Stimulated activated CD4-positive, alpha-beta T cell treated with anti-CD3 and anti-CD28 coated beads, Interleukin-2, amount 100 ng/mL, for 48 hours (primary cell): ENCODE measurements at regions not wholly inside any gene's neighbourhood (a gene's known extent, or its start where the extent isn't known, plus 50 kb on each side); places are given as distances from the start of the nearest gene placed in this dataset.

Source experiments
- DNase-seq, 2 donors: peaks; one replicate each; pipeline ENCODE4 v3.0.0-alpha.2; 2020

DNA sequence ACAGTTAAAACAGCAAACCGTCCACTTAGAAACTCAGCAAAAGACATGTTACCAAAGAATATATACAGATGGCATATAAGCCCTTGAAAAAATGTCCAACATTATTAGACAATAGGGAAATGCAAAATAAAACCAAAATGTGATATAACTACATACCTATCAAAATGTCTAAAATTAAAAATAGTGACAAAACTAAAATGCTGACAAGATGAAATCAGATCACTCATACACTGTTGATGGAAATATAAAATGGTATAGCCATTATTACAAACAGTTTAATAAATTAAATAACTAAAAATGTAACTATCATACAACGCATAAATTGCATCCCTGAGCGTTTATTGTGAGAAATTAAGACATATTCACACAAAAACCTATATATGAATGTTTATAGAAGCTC, 939.7 kb upstream of the ZWINT start:
- no peak for DNase-seq

DNA sequence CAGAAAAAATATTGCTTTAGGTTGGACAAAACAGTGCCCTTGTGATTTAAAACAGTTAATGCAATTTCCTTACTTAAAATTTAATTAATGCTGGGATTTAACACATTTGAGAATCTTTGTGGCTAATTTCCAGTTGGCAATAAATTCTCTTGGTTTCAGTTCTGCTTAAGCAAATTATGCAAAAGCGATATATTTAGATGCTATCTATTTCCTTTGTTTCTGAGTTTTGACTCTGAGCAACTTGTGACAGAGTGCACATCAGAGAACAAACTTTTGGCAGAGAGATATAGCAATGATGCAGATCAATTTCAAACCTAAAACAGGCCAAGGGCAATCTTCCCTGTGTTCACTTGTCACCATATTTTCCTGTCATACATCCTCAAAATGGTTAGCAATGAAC, 933.6 kb upstream of the ZWINT start:
- DNase-seq = no peak

DNA sequence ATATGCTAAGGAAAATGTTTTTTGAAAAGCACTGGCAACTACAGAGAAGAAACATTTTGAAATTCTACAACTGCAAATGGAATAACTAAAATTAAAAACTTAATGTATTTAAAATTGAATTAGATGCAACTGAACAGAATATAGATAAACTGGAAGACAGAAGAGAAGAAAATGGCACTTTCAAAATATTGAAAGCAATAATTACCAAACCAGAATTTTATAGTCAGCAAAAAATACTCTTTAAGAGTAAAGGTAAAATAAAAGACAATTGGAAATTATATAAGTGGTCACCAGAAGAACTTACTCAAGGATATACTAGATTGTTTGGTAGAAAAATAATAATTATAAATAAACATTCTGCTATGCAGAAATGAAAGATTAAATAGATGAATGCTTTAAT, 927.7 kb upstream of the ZWINT start:
- no peak for DNase-seq

DNA sequence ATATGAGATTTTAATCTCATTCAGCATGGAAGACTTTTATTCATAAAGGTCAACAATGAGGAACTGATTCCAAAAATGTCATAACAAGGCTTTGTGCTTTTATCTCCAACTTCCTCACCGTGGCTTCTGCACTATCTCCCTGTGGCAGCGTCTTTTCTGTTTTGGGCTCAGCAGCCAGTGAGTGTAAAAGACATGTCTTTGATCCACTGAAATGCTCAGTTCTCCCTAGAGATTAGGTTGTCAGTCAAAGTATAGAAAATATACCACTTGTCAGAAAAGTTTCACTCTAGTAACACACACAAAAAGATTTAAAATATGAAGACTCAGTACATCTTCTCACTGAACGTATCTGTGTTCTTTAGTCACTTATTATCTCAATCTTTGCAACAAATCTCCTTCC, 901.8 kb upstream of the ZWINT start:
- no peak for DNase-seq

DNA sequence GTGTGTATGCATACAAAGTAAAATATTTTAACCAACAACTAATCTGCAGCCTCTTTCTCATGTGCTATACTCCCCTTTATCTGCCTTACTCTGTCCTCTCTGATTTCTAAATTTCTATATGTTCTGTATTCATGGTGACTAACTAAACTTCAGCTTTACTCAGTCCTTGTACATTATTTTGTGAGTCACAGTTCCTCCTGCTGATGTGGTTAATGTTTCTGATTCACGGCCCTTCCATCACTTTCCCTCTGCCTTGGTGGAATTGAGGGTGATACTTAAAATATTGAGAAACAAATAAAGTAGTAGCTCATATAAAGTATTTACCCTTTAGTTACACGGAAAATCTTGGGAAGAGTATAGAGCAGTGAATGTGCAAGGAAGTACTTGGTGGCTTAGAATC, 899.1 kb upstream of the ZWINT start:
- DNase-seq = no peak

DNA sequence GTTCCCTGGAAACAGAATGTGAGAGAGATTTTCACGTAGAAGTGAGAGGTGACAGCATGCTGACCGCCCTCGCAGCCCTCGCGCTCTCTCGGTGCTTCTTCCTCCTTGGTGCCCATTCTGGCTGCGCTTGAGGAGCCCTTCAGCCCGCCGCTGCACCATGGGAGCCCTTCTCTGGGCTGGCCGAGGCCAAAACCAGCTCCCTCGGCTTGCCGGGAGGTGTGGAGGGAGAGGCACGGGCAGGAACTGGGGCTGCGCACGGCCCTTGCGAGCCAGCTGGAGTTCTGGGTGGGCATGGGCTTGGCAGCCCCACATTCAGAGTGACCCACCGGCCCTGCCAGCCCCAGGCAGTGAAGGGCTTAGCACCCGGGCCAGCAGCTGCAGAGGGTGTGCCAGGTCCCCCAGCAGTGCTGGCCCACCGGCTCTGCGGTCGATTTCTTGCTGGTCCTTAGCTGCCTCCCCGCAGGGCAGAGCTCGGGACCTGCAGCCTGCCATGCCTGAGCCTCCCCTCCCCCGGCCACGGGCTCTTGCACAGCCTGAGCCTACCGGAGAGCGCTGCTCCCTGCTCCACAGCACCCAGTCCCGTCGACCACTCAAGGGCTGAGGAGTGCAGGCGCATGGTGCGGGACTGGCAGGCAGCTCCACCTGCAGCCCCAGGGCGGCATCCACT, 888.7 kb upstream of the ZWINT start:
- no peak for DNase-seq

DNA sequence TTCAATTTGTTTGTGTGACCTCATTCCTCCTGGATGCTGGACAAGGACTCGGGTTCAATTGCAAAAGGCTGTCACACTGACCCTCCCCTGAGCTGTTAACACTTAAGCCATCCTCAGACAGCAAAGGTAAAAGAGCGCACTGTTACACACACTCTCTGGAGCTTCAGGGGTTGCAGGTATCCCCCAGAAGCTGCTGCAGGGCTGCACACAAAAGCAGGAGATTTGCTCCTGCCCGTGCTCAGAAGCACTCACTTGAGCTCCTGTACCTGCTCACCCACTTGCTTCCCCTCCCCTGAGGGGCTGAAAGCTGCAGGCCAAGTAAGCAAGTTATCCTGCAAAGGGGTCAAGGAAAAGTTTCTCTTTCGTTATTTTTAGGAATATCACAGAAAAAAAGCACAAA, 886.2 kb upstream of the ZWINT start:
- DNase-seq = no peak

DNA sequence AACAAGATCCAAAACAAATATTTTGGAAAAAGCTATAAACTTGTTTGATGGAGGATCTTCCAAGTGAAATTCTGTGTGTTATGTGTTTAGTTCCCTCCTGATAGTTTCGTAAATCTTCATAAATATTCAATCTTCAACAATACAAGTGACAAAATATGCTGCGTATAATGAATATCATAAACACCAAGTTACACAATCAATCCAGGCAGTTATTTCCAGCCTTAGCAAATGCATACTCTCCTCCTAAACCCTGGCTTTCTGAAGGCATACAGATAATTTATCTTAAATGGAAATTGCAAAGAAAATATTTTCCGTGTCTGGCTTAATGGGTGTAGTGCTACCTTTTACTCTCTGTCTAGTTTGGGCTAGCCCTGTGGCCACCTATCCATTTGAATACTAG, 864.9 kb upstream of the ZWINT start:
- no peak for DNase-seq

DNA sequence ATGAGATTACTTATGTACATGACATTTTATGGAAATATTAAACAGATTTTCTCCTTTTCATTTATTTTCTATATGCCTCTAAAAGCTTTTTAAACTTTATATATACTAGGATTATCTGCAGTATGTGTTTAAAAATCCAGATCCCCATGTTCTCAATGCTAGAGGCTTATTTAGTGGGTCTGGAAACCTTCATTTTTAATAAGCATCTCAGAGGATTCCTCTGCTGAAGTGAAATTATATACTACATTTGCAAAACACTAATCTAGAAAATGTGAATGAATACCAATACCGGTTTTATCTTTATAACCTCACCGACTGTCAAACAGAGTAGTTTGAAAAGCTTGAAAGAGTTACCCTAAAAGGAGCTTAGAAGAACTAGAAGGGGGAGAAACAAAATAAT, 863.8 kb upstream of the ZWINT start:
- no peak for DNase-seq

DNA sequence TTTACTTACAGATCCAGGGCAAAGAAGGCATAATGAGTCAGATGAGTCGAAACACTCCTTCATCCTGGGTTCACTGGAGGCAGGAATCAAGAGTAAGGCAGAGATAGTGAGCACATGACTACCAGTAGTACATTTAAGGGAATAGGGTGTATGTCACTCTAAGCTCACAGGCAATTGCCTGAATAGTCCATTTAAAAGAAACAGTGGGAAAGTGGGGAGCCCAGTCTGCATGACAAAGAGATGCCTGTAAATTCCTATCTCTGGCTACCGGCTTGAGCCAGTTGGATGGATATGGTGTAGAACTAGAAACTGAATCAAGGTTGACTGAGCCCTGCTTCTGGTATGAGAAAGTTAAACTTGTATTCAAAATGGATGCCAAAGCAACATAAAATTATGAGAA, 861.5 kb upstream of the ZWINT start:
- no peak for DNase-seq

DNA sequence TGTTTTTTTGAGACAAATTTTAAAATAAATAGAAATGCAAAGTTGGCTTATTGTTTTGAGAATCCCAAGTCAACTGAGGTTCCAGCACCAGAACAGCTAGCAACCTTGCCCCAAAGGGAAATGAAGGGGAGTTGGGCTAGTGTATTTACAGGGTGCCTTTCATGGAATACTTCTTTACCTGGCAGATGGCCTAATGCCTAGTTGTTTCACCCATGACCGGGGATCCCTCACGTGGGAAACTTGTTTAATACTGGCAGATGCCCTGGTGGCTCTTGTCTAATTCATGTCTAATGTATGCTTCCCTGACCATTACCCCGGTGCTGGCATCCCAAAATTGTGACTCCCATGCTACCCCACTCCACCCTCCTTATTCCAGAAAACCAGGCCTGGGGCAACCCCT, 861.1 kb upstream of the ZWINT start:
- no peak for DNase-seq

DNA sequence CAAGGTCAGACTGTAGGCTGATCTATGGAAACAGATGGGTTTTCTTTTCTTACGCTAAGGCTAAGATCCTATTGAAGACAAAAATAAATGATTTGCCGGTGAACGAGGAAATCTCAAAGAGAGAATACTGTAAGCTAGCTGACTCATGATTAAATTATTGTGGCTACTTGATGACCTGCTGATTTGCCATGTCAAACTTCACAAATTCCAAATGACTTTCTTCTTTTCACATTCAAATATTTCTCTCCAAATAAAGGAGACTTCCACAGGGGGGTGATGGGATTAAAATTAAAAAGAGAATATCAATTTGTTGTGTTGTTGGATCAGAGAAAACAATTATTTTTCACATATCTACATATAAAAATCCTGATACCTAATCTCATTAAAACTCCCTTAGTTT, 860.6 kb upstream of the ZWINT start:
- no peak for DNase-seq

DNA sequence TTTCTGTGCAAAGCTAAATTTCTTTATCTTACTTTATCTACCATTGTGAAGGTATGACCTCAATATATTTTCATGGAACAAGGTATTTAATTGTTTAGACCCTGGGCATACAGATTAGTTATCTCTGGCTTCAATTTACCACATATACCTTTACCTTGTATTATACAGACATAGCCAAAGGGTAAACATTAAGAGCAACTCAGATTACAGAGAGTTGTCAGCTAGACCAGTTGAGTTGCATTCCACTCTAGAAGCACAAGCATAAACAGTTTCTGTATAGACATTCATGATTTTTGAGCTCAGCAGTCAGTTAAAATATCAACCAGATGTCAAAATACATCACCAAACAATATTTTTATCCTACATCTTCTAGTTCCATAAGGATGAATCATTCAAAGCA, 857.3 kb upstream of the ZWINT start:
- no peak for DNase-seq

DNA sequence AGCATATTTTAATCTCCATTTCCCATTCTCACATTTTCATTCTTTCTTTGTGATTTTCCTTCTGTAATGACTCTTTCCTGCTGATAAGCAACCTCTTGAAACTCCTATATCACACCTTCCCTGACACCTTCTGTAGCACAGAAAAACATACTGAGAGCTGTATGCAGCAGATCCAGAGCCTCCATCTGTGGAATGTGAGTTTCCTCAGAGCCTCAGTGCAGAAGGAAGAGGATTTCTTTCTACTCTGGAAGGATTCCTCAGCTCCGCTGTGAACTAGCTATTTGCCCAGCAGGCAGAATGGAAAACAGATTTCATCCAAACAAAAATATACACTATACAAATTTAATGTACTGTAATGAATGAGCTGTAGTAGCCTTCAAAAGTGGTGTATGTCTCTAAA, 841.3 kb upstream of the ZWINT start:
- no peak for DNase-seq

DNA sequence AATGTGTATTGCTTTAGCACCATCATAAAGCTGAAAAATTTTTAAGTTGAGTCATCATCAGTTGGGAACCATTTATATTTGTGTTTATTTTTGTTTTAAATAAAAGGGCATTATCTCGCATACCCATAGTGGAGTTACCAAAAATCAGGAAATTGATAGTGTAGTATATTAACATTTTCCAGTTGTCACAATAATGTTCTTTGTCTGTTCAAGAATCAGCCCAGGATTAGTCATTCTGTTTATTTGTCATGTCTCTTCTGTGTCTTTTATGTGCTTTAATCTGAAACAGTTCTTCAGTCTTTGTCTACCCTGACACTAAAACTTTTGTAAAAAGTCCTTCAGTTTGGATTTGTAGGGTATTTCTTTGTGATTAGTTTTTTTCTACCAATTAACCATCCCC, 827.8 kb upstream of the ZWINT start:
- DNase-seq = no peak

DNA sequence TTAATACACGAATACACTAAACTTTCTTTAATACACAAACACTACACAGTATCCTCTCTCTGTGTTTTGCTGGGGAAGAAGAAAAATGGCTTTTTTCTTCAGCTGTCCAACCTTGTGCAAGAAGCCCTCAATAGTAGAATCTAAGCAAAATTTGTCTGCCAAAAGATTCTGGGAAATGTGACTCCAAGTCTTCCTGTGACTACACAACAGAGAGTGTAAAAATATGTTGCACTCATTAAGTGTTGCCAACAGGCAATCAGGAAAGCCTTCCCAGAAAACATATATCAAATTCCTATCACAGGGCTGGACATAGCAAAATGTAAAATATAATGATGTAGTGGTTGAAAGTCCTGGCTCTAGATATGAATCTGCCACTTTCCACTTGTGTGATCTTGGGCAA, 825.1 kb upstream of the ZWINT start:
- DNase-seq = no peak

DNA sequence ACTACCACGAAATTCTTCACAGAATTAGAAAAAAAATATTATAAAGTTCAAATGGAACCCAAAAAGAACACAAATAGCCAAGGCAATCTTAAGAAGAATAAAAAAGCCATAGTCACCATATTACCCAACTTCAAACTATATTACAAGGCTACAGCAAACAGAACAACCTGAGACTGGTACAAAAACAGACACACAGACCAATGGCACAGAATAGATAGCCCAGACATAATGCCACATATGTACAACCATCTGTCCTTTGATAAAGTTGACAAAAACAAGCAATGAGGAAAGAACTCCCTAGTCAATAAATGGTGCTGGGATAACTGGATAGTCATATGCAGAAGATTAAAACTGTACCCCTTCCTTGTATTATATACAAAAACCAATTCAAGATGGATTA, 808.5 kb upstream of the ZWINT start:
- no peak for DNase-seq

DNA sequence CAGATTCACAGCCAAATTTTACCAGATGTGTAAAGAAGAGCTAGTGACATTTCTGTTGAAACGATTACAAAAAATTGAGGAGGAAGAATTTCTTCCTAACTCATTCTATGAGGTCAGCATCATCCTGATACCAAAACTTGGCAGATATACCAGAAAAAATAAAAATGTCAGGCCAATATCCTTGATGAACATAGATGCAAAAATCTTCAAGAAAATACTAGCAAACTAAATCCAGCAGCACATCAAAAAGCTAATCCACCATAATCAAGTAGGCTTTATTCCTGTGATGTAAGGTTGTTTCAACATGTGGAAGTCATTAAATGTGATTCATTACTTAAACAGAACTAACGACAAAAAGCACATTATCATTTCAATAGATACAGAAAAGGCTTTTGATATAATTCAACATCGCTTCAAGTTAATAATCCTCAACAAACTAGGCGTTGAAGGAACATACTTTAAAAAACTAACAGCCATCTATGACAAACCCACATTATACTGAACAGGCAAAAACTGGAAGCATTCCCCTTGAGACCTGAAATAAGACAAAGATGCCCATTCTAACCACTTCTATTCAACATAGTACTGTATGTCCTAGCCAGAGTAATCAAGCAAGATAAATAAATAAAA, 807.7 kb upstream of the ZWINT start:
- no peak for DNase-seq

DNA sequence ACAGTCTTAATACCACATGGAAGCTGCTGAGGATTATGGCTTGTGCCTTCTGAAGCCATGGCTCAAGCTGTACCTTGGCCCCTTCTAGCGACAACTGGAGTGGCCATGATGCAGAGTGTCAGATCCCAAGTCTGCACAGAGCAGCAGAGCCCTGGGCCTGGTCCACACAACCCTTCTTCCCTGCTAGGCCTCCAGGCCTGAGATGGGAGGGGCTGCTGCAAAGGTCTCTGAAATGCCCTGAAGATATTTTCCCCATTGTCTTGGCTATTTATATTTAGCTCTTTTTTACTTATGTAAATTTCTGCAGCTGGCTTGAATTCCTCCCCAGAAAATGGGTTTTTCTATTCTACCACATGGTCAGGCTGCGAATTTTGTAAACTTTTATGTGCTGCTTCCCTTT, 804.6 kb upstream of the ZWINT start:
- DNase-seq = no peak

DNA sequence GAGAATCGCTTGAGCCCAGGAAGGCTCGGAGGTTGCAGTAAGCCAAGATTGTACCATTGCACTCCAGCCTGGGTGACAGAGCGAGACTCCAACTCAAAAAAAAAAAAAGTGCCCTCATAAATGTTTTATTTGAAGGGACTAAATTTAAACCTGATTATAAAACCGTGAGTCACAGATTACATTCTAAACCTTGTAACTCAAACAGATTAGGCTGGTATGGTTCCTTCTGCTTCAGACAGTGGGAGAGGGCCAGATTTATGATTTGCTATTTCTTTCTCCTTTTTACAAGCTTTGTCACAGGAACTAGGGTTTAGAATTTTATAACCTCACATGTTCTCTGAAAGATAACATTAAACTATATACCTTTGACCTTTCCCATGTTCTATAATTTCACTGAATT, 801.2 kb upstream of the ZWINT start:
- DNase-seq = no peak

DNA sequence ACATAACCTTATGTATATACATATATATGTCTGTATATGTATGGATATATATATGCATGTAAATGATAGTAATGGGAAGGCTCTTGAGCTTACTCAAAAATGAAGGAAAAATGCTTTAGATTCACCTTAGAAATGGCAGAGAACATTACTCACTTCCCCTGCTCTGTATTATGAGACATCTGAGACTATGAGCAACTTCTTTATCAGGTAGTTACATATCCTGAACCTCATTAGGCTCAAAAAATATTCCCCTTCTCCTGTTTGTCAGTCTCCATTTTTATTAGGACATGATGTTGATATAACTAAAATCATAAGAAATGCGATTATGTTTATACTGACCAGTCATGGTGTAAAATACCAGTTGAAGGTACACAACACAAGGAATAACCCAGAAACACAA, 800.1 kb upstream of the ZWINT start:
- no peak for DNase-seq

DNA sequence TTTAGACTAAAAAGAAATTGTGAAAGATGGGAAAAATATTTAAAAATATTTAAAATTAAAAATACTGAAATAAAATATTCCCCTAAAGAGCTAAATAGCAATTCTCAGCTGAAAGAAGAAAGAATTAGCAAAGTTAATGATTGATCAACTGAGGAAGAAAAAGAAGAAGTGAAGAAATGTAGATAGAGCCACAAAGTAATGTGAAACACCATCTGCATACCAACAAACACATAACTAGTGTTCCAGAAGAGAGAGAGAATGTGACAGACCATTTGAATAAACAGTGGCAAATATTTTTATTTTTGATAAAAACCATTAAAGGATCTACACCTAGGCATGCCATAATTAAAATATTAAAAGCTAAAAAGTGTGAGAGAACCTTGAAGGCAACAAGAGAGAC, 784.5 kb upstream of the ZWINT start:
- DNase-seq = no peak

DNA sequence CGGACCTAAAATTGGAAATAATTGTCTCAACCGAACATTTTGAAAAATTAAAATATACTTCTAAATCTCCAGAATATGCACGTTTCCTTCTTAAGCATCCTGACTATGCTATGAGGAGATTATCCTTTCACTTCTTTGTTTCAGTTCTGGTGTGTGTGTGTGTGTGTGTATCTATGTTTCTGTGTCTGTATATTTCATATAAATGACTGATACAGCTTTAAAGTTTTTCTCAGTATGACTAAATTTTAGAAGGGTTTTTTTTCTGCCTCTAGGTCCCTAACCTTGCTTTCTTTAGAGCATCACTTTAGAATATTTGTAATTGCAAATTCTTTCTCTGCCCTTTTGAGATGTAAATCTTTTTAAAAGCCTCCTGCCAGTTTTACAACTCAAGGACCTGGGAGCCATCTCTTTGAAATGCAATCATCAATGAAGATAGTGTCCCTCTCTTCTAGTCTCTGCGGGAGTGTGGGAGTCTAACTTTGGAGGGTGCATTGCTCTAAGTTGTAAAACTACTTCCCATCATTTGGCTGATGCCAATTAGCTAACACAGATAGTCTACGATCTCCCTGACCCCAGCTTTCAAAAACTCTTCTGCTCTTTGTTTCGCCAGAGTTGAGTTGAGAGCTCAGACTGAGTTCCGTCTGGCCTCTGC, 782.0 kb upstream of the ZWINT start:
- no peak for DNase-seq

DNA sequence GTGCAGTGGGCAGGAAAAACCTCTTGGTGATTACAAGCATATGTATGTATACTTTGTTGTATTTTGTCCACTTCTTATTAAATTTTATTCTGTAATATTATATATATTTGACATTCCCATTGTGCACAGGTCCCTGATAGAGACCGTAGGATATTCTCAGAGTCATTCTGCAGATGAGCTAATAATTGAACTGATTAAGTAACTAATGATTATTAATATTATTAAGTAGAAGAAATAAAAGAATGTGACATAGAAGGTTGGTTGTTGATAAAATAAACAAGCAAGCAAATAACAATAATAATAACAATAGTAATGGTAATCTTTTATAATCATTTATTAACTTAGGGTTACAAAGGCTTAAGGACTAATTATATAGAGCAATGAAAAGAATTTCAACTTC, 780.6 kb upstream of the ZWINT start:
- no peak for DNase-seq

DNA sequence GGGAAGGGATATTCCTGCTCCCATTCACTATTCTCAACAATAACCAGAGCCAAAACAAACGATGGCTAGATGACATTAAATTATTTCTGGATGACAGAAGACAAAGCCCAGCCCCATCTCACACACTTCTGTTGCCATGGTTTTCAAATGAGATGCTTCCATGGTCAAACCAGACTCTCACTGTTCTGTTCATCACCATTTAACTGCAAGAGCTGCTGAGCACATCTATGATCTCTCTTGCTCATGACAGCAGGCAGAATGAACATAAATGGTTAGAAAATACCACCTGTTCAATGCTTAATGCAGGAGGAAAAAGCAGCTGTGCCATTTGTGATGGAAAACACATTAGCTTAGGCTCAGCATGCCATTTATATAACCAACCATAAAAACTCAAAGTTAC, 758.6 kb upstream of the ZWINT start:
- DNase-seq = no peak
